GM19438 (cell line): ENCODE measurements at regions not wholly inside any gene's neighbourhood (a gene's known extent, or its start where the extent isn't known, plus 50 kb on each side); places are given as distances from the start of the nearest gene placed in this dataset.

ENCODE experiments used
- ATAC-seq: cut with Tn5 transposase; IDR thresholded peaks from one replicate; pipeline ENCODE4 v1.9.1; 2021; ENCODE audit warnings: low read depth; ENCODE audit not compliant: unreplicated experiment

DNA sequence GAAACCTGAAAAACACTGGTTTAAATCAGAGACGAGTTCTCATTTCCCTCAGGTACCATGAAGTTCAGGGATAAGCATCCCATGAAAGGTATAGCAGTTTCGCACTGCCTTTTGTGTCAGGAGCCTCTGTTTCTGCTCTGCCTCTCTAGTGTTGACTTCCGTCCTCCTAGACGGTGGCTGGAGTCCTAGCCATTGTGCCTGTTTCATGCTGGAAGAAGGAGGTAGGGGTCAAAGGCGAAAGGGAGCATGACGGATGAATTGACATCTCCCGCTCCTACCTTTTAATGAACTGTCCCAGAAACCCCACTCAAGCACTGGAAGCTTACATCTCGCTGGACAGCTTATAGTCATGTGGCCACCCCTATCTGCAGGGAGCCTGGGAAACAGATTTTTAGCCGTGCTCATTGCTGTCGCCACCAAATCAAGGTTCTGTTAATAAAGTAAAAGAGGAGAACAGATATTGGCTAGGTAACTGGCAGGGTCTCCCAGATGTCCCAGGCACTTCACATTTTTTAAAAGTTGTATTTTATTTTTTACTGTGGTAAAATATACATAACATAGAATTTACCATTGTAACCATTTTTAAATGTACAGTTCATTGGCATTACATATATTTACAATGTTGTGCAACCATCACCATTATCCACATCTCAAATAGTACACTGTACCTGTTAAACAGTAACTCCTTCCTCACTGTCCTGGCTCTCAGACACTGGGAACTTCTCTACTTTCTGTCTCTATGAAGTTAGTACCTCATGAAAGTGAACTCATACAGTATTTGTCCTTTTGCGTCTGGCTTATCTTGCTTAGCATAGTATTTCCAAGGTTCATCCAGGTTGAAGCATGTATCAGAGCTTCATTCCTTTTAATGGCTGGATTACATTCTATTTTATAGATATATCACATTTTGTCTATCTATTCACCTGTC, 55.0 kb upstream of the CTLA4 start:
- no peak for ATAC-seq

DNA sequence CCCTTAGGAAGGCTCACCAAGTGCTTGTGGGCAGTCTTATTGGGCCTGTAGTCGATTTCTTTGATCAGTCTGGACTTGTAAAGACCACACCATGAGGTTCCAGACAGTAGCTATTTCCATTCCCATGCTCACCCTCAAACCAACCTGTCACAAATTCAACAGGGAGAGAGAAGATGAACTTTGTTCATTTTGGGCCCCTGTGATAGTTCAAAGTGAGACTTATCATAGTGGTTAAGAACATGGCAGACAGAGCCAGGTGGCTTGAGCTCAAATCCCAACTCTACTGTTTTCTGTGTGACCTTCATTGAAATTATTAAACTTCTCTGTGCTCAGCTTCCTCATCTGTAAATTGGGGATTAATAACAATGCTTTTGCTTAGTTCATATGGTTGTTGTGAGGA, 53.9 kb upstream of the CTLA4 start:
- no peak for ATAC-seq

DNA sequence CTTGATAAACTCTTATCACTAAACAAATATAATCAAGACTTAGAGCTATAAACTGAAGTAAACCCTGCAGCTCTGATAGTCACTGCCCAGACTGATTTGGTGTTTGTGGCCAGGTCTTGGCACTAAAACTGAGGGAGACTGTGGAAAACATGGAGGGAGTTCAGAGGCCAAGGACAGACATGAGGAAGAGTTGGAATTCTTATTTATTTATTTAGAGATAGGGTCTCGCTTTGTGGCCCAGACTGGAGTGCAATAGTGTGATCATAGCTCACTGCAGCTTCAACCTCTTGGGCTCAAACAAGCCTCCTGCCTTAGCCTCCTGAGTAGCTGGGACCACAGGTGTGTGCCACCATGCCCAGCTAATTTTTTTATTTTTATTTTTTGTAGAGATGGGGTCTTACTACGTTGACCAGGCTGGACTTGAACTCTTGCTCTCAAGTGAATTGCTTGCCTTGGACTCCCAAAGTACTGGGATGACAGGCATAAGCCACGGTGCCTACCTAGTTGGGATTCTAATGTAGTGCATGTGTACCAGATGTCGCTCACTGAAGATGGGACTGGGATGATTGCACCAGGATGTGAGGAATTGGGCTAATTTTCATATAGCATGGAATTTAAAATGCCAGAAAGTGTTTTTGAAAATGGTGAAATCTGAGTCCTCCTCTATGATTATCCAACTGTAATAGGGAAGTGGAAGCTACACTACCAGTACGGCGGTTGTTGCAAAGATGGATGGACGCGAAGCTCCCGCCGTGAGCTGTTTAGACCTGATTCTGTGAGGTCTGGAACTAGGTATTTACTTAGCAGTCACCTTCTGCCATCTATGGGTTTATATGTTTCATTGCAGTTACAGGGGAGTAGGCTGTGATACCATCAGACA, 52.7 kb upstream of the CTLA4 start:
- ATAC-seq: peak; percentile 79

DNA sequence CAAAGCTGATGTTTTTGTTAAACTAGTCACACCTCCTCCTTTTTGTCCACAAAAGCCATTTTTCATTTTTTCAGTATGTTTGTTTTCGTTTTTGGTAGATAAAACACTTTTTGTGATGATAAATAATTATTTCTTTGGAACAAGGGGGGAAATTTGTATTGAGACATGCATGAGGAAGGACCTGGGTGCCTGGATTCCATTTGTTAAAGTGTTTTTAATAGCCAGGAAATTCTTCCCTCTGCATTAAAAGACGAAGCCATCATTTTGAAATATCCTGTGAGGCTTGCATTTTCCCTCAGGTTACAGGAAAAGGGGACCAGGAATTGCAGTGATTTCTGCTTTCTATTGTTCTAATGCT, 52.1 kb upstream of the CTLA4 start:
- no peak for ATAC-seq

DNA sequence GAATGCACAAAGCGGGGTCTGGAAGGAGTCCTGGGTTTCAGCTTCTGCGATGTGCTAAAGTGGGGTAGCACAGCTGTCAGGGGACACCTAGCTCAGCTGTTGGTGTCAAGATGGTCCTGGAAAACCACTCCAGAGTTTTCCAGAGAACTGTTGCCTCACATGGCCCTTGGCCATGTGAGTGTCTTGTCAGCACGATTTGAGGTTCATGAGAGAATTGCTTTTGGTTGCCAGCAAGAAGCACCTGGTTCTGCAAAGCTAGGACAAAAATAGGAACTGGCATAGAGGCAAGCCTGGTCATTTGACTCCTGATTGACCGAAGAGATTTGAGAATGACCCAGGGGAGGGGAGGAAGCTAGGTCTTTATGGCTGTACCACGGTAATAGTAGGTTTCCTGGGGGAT, 50.4 kb upstream of the CTLA4 start:
- ATAC-seq: no peak
